ENCODE measurements at regions not wholly inside any gene's neighbourhood (a gene's known extent, or its start where the extent isn't known, plus 50 kb on each side); places are given as distances from the start of the nearest gene placed in this dataset.

GRCh38 chr7:52064493-52064892, 747.9 kb upstream of the COBL start:
- no peak overlapping the region for H3K4me3 ChIP-seq (ENCODE audit: insufficient read depth, low read length, poor library complexity, severe bottlenecking)
- H3K9ac ChIP-seq (ENCODE audit: low read length): no peak overlapping the region
- H3K9me3 ChIP-seq (ENCODE audit: insufficient read depth, low read length): no peaks in the 10 kb centered on the region
- H3F3A ChIP-seq (ENCODE audit: insufficient read depth): no peaks in the 10 kb centered on the region
- H3K9me2 ChIP-seq (replicated peaks; ENCODE audit: insufficient read depth, low read length): no peaks in the 10 kb centered on the region; the same call in 1 of the 2 replicates
- H3K4me2 ChIP-seq (ENCODE audit: low read depth, low read length, poor library complexity, severe bottlenecking): no peak overlapping the region
- TF ChIP-seq EZH2phosphoT487 (conservative IDR thresholded peaks at IDR 0.05; ENCODE audit: low read length): no peak
- no peak for TF ChIP-seq CTCF (IDR thresholded peaks at IDR 0.05; ENCODE audit: insufficient read depth, low read length, poor library complexity, severe bottlenecking)
- no peaks in the 10 kb centered on the region for H3K79me2 ChIP-seq (ENCODE audit: insufficient read depth, low read length)
- H3K27me3 ChIP-seq (ENCODE audit: low read length): no peaks in the 10 kb centered on the region
- H3K36me3 ChIP-seq (ENCODE audit: low read length): no peaks in the 10 kb centered on the region
- no peak overlapping the region for H2AFZ ChIP-seq (ENCODE audit: low read depth, low read length, severe bottlenecking)
- no peaks in the 10 kb centered on the region; the same call in 1 of the 2 replicates for H4K20me1 ChIP-seq (ENCODE audit: low read depth, low read length)
- no peak overlapping the region for H3K27ac ChIP-seq (ENCODE audit: low read depth, low read length)

DNA sequence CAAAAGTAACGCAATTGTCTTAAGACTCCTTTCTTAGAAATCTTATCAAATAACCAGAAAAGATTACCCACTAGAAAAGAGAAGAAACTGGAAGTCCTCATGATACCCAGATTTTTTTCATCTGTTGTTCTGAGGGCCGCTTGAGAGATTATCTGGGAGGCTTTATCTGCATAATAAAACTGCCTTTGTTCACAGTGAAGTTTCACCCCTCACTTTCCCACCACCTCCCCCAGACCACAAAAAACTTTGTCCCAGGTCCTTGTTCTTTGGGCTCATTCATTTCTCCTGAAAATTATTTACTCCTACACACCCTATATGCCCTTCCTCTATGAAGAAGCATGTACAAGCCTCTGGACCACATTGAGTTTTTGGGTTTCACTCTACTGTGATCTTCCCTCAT, 745.1 kb upstream of the COBL start:
- no peaks in the 10 kb centered on the region for H3F3A ChIP-seq (ENCODE audit: insufficient read depth)
- H3K27ac ChIP-seq (ENCODE audit: low read depth, low read length): no peak overlapping the region
- H3K9me2 ChIP-seq (replicated peaks; ENCODE audit: insufficient read depth, low read length): no peaks in the 10 kb centered on the region
- no peaks in the 10 kb centered on the region for H3K36me3 ChIP-seq (ENCODE audit: low read length)
- H3K4me3 ChIP-seq (ENCODE audit: insufficient read depth, low read length, poor library complexity, severe bottlenecking): no peak overlapping the region
- no peak overlapping the region for H3K4me2 ChIP-seq (ENCODE audit: low read depth, low read length, poor library complexity, severe bottlenecking)
- H3K9ac ChIP-seq (ENCODE audit: low read length): no peak overlapping the region
- no peaks in the 10 kb centered on the region for H3K79me2 ChIP-seq (ENCODE audit: insufficient read depth, low read length)
- H3K27me3 ChIP-seq (ENCODE audit: low read length): no peaks in the 10 kb centered on the region
- H3K9me3 ChIP-seq (ENCODE audit: insufficient read depth, low read length): no peaks in the 10 kb centered on the region
- H2AFZ ChIP-seq (ENCODE audit: low read depth, low read length, severe bottlenecking): no peak overlapping the region
- H4K20me1 ChIP-seq (ENCODE audit: low read depth, low read length): no peaks in the 10 kb centered on the region; the same call in 1 of the 2 replicates
- TF ChIP-seq EZH2phosphoT487 (conservative IDR thresholded peaks at IDR 0.05; ENCODE audit: low read length) (no peak), CTCF (IDR thresholded peaks at IDR 0.05; ENCODE audit: insufficient read depth, low read length, poor library complexity, severe bottlenecking) (no peak)

DNA sequence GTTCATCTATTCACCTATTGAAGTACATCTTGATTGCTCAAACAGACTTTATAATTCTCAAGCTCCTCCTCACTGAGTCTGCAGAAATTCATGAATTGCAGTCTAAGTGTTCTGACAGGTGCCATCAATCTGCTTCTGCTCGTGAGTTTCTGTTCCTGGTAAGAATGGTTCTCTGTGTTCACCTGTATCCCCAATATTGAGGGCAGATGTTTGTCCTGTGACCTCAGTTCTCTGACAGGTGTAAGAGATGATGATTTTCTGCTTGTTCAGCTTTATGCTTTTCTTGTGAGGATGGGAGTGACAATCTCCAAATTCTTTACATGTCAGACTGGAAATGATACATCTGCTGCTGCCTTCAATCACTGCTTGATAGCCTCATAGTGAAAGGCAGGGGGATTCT, 736.9 kb upstream of the COBL start:
- H3K79me2 ChIP-seq (ENCODE audit: insufficient read depth, low read length): no peaks in the 10 kb centered on the region
- H3K27me3 ChIP-seq (ENCODE audit: low read length): no peaks in the 10 kb centered on the region
- no peak overlapping the region for H2AFZ ChIP-seq (ENCODE audit: low read depth, low read length, severe bottlenecking)
- H3K9me2 ChIP-seq (replicated peaks; ENCODE audit: insufficient read depth, low read length): no peaks in the 10 kb centered on the region
- H3K27ac ChIP-seq (ENCODE audit: low read depth, low read length): no peak overlapping the region
- no peaks in the 10 kb centered on the region for H3F3A ChIP-seq (ENCODE audit: insufficient read depth)
- H3K4me3 ChIP-seq (ENCODE audit: insufficient read depth, low read length, poor library complexity, severe bottlenecking): no peak overlapping the region
- H3K9ac ChIP-seq (ENCODE audit: low read length): no peak overlapping the region
- H3K36me3 ChIP-seq (ENCODE audit: low read length): no peaks in the 10 kb centered on the region
- no peaks in the 10 kb centered on the region for H3K9me3 ChIP-seq (ENCODE audit: insufficient read depth, low read length)
- no peak overlapping the region for H3K4me2 ChIP-seq (ENCODE audit: low read depth, low read length, poor library complexity, severe bottlenecking)
- TF ChIP-seq EZH2phosphoT487 (conservative IDR thresholded peaks at IDR 0.05; ENCODE audit: low read length): no peak
- TF ChIP-seq CTCF (IDR thresholded peaks at IDR 0.05; ENCODE audit: insufficient read depth, low read length, poor library complexity, severe bottlenecking): no peak
- peaks cover 2% of the 10 kb centered on the region; the same call in 1 of the 2 replicates for H4K20me1 ChIP-seq (ENCODE audit: low read depth, low read length)
